IPS-15b (cell line): ENCODE measurements at regions not wholly inside any gene's neighbourhood (a gene's known extent, or its start where the extent isn't known, plus 50 kb on each side); places are given as distances from the start of the nearest gene placed in this dataset.

ENCODE experiments used
- H3K27me3 ChIP-seq: one replicate; pipeline ENCODE4 v1.6.1; 2013; ENCODE audit warnings: low read length; ENCODE audit not compliant: control insufficient read depth, insufficient read depth
- H3K36me3 ChIP-seq: one replicate; pipeline ENCODE4 v1.6.1; 2013; ENCODE audit warnings: low read length; ENCODE audit not compliant: control insufficient read depth, insufficient read depth
- H3K4me1 ChIP-seq: one replicate; pipeline ENCODE4 v1.6.1; 2013; ENCODE audit warnings: mild to moderate bottlenecking, low read length; ENCODE audit not compliant: control insufficient read depth, insufficient read depth
- H3K4me3 ChIP-seq: one replicate; pipeline ENCODE4 v1.5.1; 2013; ENCODE audit warnings: low read depth, low read length
- H3K9ac ChIP-seq: one replicate; pipeline ENCODE4 v1.6.1; 2013; ENCODE audit warnings: low read depth, mild to moderate bottlenecking, low read length
- H3K9me3 ChIP-seq: one replicate; pipeline ENCODE4 v1.6.1; 2013; ENCODE audit warnings: mild to moderate bottlenecking, low read length; ENCODE audit not compliant: control insufficient read depth, insufficient read depth

- Histone ChIP-seq H3K9me3 (no peaks in the 10 kb centered on the region), H3K9ac (no peak overlapping the region), H3K36me3 (no peaks in the 10 kb centered on the region), H3K4me1 (no peaks in the 10 kb centered on the region), H3K4me3 (no peak overlapping the region), H3K27me3 (no peaks in the 10 kb centered on the region)
Measured at GRCh38 chr1:5598824-5599395, 393.3 kb downstream of the NPHP4 start.

DNA sequence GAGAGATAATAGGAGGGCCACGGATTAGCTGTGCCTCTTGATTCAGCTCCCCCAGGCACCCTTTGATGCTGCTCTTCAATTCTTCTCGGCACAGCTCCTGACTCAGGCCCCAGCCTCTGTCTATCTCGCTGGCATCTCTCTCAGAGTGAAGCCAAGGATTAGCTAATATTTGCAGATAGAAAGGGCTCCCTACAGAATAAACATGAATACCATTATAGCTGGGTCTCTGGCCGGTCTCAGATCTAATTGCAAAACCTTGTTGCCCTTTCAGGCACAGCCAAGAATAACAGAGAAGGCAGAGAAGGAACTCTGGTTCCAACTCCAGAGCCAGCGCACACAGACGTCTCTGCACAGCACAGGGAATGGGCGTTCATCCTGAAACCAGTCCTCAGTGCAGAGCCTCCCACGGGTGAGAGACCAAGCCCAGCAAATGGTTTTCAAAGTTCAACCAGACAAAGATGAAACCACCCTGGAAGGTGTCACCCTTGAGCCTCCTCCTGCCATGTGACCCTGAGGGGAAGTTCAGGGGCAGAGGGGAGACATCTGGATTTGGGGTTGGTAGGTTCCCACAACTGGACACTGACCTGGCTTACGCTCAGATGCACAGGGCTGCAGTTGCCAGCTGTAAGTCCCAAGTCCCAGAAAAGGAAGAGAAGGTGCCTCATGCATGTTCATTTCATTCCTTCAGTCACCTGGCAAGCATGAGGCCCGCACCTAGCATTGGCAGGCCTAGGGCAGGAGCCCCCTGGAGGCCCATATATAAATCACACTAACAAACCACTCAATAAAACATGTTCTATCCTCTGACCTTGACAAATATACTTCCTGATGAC is 394.0 kb downstream of the NPHP4 start:
- no peaks in the 10 kb centered on the region for H3K27me3 ChIP-seq
- no peak overlapping the region for H3K9ac ChIP-seq
- H3K9me3 ChIP-seq: no peaks in the 10 kb centered on the region
- no peak overlapping the region for H3K4me3 ChIP-seq
- no peaks in the 10 kb centered on the region for H3K4me1 ChIP-seq
- no peaks in the 10 kb centered on the region for H3K36me3 ChIP-seq

- H3K4me3 ChIP-seq: no peak overlapping the region
- no peaks in the 10 kb centered on the region for H3K4me1 ChIP-seq
- no peaks in the 10 kb centered on the region for H3K36me3 ChIP-seq
- H3K9ac ChIP-seq: no peak overlapping the region
- H3K27me3 ChIP-seq: no peaks in the 10 kb centered on the region
- H3K9me3 ChIP-seq: no peaks in the 10 kb centered on the region
Measured at GRCh38 chr1:5597171-5597850, 394.9 kb downstream of the NPHP4 start.

DNA sequence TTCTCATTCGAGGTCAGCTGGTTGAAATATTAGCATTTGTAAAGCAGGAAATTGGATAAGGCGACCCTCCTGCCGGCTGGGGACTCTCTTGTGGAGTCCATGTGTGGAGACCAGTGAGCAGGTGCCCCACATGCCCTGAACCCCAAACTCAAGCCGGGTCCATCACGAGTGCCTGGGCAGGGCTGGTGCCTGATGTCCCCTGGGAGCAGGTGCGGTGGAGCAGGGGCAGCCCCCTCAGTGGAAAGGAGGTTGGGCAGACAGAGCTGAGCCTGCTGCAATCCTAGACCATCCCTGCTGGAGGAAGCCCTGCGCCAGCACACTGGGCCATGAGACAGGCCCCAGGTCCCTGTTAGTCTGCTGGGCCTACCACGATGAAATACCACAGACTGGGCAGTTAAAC is 395.6 kb downstream of the NPHP4 start:
- Histone ChIP-seq H3K9me3 (no peaks in the 10 kb centered on the region), H3K9ac (no peak overlapping the region), H3K4me1 (no peaks in the 10 kb centered on the region), H3K27me3 (no peaks in the 10 kb centered on the region), H3K36me3 (no peaks in the 10 kb centered on the region), H3K4me3 (no peak overlapping the region)

DNA sequence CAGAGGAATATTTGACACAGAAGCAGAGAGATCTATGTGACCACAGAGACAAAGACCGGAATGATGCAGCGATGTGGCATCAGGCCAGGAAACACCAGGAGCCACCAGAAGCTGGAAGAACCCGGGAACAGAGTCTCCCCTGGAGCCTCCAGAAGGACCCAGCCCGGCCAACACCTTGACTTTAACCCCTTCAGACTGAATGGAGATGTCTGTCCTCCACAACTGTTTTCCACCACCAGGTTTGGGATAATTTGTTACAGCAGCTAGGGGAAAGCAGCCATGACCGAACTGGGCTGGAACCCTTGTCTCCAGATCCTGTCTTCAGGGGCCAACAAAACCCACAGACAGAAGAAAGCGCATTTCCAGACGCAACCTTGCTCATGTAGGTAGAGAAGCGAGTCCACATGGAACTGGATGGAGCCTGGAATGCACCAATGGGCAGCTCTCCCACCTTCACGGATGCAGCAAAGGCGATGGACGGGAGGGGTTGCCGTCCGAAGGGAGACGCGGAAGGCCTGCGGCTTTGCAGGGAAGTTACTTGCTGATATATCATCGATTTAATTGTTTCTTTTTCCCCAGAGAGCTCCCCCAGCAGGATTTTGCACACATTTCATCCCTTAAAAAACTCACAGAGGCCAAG is 396.6 kb downstream of the NPHP4 start:
- no peaks in the 10 kb centered on the region for H3K4me1 ChIP-seq
- H3K36me3 ChIP-seq: no peaks in the 10 kb centered on the region
- H3K27me3 ChIP-seq: no peaks in the 10 kb centered on the region
- no peak overlapping the region for H3K9ac ChIP-seq
- no peak overlapping the region for H3K4me3 ChIP-seq
- no peaks in the 10 kb centered on the region for H3K9me3 ChIP-seq

GRCh38 chr1:5594056-5594956 is 397.9 kb downstream of the NPHP4 start:
- no peaks in the 10 kb centered on the region for H3K36me3 ChIP-seq
- no peaks in the 10 kb centered on the region for H3K9me3 ChIP-seq
- H3K27me3 ChIP-seq: no peaks in the 10 kb centered on the region
- H3K9ac ChIP-seq: no peak overlapping the region
- no peak overlapping the region for H3K4me3 ChIP-seq
- no peaks in the 10 kb centered on the region for H3K4me1 ChIP-seq

- Histone ChIP-seq H3K4me1 (peaks cover 2% of the 10 kb centered on the region), H3K36me3 (no peaks in the 10 kb centered on the region), H3K9ac (no peak overlapping the region), H3K9me3 (no peaks in the 10 kb centered on the region), H3K27me3 (no peaks in the 10 kb centered on the region), H3K4me3 (no peak overlapping the region)
Measured at GRCh38 chr1:5590717-5591116, 401.5 kb downstream of the NPHP4 start.

- Histone ChIP-seq H3K4me3 (no peak overlapping the region), H3K27me3 (no peaks in the 10 kb centered on the region), H3K4me1 (peaks cover 2% of the 10 kb centered on the region), H3K9me3 (no peaks in the 10 kb centered on the region), H3K36me3 (no peaks in the 10 kb centered on the region), H3K9ac (no peak overlapping the region)
Measured at GRCh38 chr1:5586629-5587028, 405.6 kb downstream of the NPHP4 start.

- Histone ChIP-seq H3K4me1 (peaks cover 2% of the 10 kb centered on the region), H3K9ac (no peak overlapping the region), H3K4me3 (no peak overlapping the region), H3K9me3 (no peaks in the 10 kb centered on the region), H3K27me3 (no peaks in the 10 kb centered on the region), H3K36me3 (no peaks in the 10 kb centered on the region)
Measured at GRCh38 chr1:5585256-5585655, 407.0 kb downstream of the NPHP4 start.

DNA sequence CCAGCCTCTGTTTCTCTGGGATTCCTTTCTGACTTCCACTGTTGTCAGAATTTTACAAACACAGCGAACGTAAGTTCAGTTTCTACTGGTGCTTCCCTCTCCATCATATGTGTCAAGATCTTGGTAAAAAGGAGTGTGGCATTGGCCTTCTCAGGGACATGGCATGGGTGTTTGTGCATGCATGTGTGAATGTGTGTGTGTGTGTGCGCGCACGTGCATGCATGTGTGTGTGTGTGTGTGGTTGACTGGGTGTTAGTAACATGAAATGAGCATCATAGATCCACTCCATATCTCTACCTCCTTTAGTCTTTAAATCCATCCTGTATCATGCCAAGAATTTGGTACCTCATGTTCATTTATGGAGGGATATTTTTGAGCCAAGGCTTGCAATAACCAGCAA is 411.3 kb downstream of the NPHP4 start:
- no peak overlapping the region for H3K4me3 ChIP-seq
- no peaks in the 10 kb centered on the region for H3K27me3 ChIP-seq
- H3K36me3 ChIP-seq: no peaks in the 10 kb centered on the region
- no peak overlapping the region for H3K9ac ChIP-seq
- no peaks in the 10 kb centered on the region for H3K9me3 ChIP-seq
- peaks cover 1% of the 10 kb centered on the region for H3K4me1 ChIP-seq

- no peaks in the 10 kb centered on the region for H3K36me3 ChIP-seq
- H3K27me3 ChIP-seq: no peaks in the 10 kb centered on the region
- no peak overlapping the region for H3K9ac ChIP-seq
- no peak overlapping the region for H3K4me3 ChIP-seq
- H3K4me1 ChIP-seq: no peaks in the 10 kb centered on the region
- no peaks in the 10 kb centered on the region for H3K9me3 ChIP-seq
Measured at GRCh38 chr1:5579966-5580365, 412.3 kb downstream of the NPHP4 start.
